Left renal cortex interstitium (tissue), 4 donors: ENCODE measurements at regions not wholly inside any gene's neighbourhood (a gene's known extent, or its start where the extent isn't known, plus 50 kb on each side); places are given as distances from the start of the nearest gene placed in this dataset.
"Not testable (repeated sequence)": the region's sequence is repeated elsewhere in the genome, so short reads cannot be mapped to it uniquely, and the experiment has no call there.

ENCODE experiments used
- DNase-seq, 4 donors: peaks; one replicate each; pipeline ENCODE4 v3.0.0-alpha.2; 2013; ENCODE audit warnings: low read depth in 4 of 4, low spot score in 2 of 4, missing footprints in 1 of 4

DNA sequence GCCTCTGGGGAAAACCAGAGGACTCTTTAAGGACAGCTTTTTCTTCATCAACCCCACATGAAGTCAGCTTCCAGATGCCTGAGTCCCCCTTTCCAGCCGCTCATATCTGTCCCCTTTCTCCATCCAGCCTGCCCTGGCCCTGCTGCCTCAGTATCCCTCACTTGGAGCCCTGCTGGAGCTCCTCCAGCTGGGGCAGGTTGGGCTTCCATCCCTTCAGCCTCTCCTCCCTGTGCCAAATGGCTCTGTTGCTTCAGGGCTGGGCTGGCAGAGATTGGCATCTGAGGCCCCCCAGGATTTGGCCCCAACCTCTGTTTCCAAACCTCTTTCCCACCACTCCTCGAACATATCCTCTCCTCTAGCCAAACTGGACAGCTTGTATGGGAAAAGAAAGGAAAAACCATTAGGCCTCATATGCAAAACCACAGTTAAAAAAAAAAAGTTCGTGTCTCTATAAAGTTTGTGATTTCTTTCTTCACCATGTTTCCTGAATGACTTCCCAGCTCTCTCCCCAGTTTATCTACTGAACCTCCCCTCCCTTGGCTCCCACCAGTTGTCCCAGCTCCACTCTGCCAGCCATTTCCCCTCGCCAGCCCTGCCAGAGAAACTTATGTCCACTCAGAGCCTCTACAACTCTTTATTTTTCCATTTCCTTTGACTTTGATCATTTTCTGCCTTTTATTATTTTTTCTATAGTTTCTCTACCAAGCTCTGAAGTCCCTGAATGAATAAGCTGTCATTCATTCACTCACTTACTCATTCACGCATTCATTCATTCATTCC is 217.9 kb downstream of the FOXD2 start:
- DNase-seq, result no peak

- DNase-seq, result no peak
Observed at GRCh38 chr1:47656719-47657685, 219.2 kb downstream of the FOXD2 start.

DNA sequence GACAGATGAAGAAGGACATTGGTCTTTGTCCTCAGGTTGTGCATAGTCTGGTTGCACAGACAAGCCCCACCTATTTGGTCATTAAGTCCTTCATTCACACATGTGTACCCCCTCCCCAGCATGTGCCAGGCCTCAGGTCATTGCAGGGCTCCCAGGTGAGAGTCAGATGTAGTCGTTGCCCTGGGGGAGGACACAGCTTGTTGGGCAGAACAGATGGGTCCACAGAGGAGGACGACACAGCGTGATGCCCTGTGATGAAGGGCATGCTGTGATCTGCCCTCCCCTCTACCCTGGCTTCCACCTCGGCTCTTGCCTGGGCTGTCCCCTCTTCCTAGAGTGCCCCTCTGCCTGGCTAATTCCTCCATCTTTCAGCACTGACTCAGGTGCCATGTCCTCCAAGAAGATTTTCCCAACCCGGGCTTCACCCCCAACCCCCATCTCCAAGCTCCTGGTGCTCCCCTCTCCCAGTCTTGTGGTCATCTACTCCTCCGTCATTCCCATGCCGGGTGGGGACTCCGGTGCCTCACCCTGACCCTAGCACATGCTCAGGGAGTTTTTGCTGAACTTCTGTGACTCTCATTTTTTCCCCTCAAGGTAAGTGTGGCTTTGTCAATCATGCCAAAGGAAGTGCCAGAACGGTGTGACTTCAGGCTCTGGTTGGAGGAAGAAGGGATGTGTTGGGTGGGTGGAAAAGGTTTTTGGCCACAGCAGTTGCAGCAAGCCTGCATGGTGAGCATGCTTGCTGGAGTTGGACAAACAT is 220.5 kb downstream of the FOXD2 start:
- no peak for DNase-seq

GRCh38 chr1:47659146-47659545 is 221.3 kb downstream of the FOXD2 start:
- DNase-seq, result no peak

DNA sequence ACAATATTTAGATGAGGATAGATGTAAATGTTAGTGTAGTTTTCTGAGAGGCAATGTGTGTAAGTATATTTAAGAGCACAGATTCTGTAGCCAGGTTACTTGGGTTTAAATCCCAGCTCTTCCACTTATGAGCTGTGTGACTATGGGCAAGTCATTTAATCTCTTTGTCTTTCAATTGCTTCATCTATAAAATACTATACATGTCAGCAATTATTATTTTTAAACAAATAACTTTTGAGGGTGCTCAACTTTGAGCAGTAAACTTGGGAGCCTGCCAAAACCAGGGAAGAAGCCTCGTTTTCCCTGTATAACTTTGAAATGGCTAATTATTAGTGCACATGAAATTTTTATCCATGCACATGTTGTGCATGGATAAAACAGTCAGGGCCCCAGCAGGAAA is 222.8 kb downstream of the FOXD2 start:
- no peak for DNase-seq

GRCh38 chr1:47661040-47661439 is 223.2 kb downstream of the FOXD2 start:
- no peak for DNase-seq

DNA sequence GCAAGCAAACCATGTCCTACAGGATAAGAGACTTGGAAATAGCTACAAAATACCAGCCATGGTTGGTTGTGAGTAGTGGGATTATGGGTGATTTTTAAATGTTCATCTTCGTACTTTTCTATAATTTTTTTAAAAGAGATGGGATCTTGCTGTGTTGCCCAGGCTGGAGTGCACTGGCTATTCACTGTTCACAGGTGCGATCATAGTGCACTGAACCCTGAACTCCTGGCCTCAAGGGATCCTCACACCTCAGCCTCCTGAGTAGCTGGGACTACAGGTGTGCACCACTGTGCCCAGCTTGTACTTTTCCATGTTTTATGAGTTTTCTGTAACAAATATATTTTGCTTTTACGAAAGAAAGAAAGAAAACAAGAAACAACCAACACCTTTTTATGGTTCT is 224.2 kb downstream of the FOXD2 start:
- DNase-seq, result no peak

DNA sequence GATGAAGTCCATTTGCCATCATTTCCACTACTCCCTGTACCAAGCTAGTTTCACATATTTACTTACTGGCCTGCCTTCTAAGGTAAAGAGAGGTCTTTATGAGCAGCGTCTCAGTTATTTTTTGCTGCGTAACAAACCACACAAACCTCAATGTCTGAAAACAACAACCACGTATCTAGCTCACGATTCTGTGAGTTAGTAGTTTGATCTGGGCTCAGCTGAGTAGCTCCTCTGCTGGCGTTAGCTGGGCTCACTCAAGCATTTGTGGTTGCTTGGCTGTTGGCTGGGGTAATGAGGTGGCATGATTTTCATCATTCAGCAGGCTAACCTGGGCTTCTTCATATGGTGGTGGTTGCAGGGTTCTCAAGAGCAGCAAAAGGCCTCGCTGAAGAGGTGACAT is 225.4 kb downstream of the FOXD2 start:
- no peak for DNase-seq

- DNase-seq, result no peak
Observed at GRCh38 chr1:47664356-47664755, 226.5 kb downstream of the FOXD2 start.

DNA sequence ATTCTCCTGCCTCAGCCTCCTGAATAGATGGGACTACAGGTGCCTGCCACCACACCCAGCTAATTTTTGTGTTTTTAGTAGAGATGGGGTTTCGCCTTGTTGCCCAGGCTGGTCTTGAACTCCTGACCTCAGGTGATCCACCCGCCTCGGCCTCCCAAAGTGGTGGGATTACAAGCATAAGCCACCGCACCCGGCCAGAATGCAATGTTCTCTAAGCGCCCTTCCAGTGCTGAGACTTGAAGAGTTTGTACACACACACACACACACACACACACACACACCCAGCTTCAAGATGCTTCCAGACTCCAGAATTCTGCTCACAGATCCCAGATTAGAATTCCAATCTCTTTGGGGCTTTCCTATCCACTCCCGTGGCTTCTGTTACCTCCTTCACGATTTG is 227.1 kb downstream of the FOXD2 start:
- not testable (repeated sequence) for DNase-seq

GRCh38 chr1:47669081-47669585 is 231.3 kb downstream of the FOXD2 start:
- DNase-seq, result no peak

DNA sequence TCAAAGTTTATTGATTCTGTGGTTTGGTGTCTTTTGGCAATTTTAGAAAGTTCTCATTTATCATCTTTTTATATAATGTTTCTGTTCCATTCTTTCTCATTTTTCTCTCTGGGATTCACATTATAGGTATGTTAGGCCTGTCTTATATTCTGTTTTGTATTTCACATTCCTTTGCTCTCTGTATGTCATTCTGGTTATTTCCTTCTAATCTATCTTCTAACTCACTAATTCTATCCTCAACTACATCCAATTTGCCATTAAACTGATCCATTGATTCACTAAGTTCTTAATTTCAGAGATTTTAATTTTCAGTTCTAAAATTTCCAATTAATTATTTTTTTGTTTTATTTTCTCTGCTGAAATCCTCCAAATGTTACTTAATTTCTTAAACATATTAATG is 234.8 kb downstream of the FOXD2 start:
- no peak for DNase-seq

GRCh38 chr1:47674189-47674588 is 236.3 kb downstream of the FOXD2 start:
- DNase-seq, result no peak

DNA sequence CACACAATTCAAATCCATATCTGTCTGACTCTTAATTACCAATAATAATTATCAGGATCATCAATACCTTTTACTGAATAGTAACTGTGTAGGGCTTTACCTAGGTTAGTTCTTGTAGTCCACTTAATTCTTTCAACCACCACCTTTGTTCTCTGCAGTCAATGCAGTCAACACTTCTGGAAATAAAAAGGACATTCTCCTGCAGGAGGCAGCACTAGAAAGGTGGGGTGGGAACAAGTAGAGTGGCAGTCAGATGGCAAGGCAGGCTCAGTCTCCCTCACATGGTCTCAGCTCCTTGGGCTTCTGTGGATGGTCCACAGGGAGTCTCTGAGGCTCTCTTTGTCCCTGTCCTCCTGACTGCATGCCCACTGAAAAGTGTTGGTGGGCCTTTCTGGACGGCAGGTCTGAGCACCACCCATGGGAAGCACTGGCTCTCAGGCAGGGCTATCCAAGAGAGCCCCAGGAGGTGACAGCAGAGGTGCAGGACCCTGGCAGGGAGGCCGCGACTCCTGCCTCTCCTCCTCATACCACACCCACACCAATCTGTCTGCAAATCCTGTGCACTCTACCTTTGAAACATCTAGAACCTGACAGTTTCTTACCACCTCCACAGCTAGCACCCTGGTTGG is 237.3 kb downstream of the FOXD2 start:
- no peak for DNase-seq

GRCh38 chr1:47675721-47676120 is 237.9 kb downstream of the FOXD2 start:
- no peak for DNase-seq

GRCh38 chr1:47676311-47677054 is 238.6 kb downstream of the FOXD2 start:
- DNase-seq, result no peak

GRCh38 chr1:47677241-47677940 is 239.5 kb downstream of the FOXD2 start:
- DNase-seq, result no peak

GRCh38 chr1:47678464-47678980 is 240.7 kb downstream of the FOXD2 start:
- DNase-seq, result no peak

DNA sequence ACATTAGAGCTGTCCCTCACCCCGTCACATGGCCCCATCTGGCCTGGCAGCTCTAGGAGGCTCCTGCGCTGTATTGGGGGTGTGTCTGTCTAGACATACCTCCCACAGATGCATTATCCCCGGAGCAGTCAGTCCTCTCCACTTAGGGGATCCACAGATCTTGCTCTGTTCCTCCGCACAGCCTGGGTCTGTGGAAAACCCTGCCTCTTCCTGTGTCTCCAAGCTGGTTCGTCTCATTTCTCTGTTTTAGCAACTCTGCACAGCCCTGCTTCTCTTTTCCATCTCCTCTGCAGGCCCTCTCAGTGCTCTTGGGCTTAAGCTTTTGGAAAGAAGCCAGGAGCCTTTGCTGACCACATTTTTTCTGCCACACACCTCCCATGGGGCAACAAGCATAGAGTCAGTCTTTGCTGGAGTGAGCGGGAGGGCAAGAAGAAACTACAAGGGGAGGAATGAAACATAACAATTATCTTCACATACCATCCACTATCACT is 241.5 kb downstream of the FOXD2 start:
- DNase-seq, result no peak
